GM12874 (cell line): ENCODE measurements at regions not wholly inside any gene's neighbourhood (a gene's known extent, or its start where the extent isn't known, plus 50 kb on each side); places are given as distances from the start of the nearest gene placed in this dataset.

Experiments used
- CTCF ChIP-seq: IDR thresholded peaks from 2 replicates; pipeline ENCODE4 v1.5.1; 2011; ENCODE audit warnings: low read depth, mild to moderate bottlenecking, control low read depth, low read length, moderate library complexity; ENCODE audit not compliant: insufficient read depth

- TF ChIP-seq CTCF: no peak
Observed at GRCh38 chr9:90420211-90420610, 222.4 kb downstream of the DIRAS2 start.

GRCh38 chr9:90420768-90421513, 221.7 kb downstream of the DIRAS2 start:
- TF ChIP-seq CTCF: no peak

GRCh38 chr9:90421786-90422185, 220.8 kb downstream of the DIRAS2 start:
- TF ChIP-seq CTCF: no peak

GRCh38 chr9:90423661-90424193, 218.9 kb downstream of the DIRAS2 start:
- TF ChIP-seq CTCF: no peak

GRCh38 chr9:90428517-90428916, 214.1 kb downstream of the DIRAS2 start:
- TF ChIP-seq CTCF: no peak

- TF ChIP-seq CTCF: no peak
Observed at GRCh38 chr9:90432951-90433350, 209.7 kb downstream of the DIRAS2 start.

- TF ChIP-seq CTCF: no peak
Observed at GRCh38 chr9:90433398-90433941, 209.2 kb downstream of the DIRAS2 start.
